ENCODE measurements at regions not wholly inside any gene's neighbourhood (a gene's known extent, or its start where the extent isn't known, plus 50 kb on each side); places are given as distances from the start of the nearest gene placed in this dataset.

- no peak overlapping the region for H3K4me3 ChIP-seq (ENCODE audit: low read depth, low read length)
- no peak for TF ChIP-seq CTCF (IDR thresholded peaks at IDR 0.05; ENCODE audit: insufficient read depth, low read length)
- peak; percentile 66 for DNase-seq (ENCODE audit: low read depth)
These were observed 146.3 kb upstream of the FOXF1 start for GRCh38 chr16:86363836-86364618.

GRCh38 chr16:86364653-86365380, 145.5 kb upstream of the FOXF1 start:
- no peak for TF ChIP-seq CTCF (IDR thresholded peaks at IDR 0.05; ENCODE audit: insufficient read depth, low read length)
- no peak overlapping the region for H3K4me3 ChIP-seq (ENCODE audit: low read depth, low read length)
- no peak for DNase-seq (ENCODE audit: low read depth)

GRCh38 chr16:86365513-86366273, 144.6 kb upstream of the FOXF1 start:
- no peak overlapping the region for H3K4me3 ChIP-seq (ENCODE audit: low read depth, low read length)
- DNase-seq (ENCODE audit: low read depth) = no peak
- TF ChIP-seq CTCF (IDR thresholded peaks at IDR 0.05; ENCODE audit: insufficient read depth, low read length) = no peak

GRCh38 chr16:86366481-86366880, 143.8 kb upstream of the FOXF1 start:
- TF ChIP-seq CTCF (IDR thresholded peaks at IDR 0.05; ENCODE audit: insufficient read depth, low read length) = no peak
- H3K4me3 ChIP-seq (ENCODE audit: low read depth, low read length) = no peak overlapping the region
- no peak for DNase-seq (ENCODE audit: low read depth)

GRCh38 chr16:86367291-86368072, 142.8 kb upstream of the FOXF1 start:
- no peak for DNase-seq (ENCODE audit: low read depth)
- TF ChIP-seq CTCF (IDR thresholded peaks at IDR 0.05; ENCODE audit: insufficient read depth, low read length) = no peak

GRCh38 chr16:86368261-86368660, 142.1 kb upstream of the FOXF1 start:
- DNase-seq (ENCODE audit: low read depth) = no peak
- TF ChIP-seq CTCF (IDR thresholded peaks at IDR 0.05; ENCODE audit: insufficient read depth, low read length) = no peak
- H3K4me3 ChIP-seq (ENCODE audit: low read depth, low read length) = no peak overlapping the region

More at GRCh38 chr16:86367291-86368072, 142.8 kb upstream of the FOXF1 start:
- H3K4me3 ChIP-seq (ENCODE audit: low read depth, low read length) = no peak overlapping the region

Measured in fibroblast of the aortic adventitia (primary cell).